GM19238 (cell line): ENCODE measurements at regions not wholly inside any gene's neighbourhood (a gene's known extent, or its start where the extent isn't known, plus 50 kb on each side); places are given as distances from the start of the nearest gene placed in this dataset.

Source experiments
- DNase-seq: peaks from one replicate; pipeline ENCODE4 v3.0.0; 2011; ENCODE audit warnings: low spot score; ENCODE audit not compliant: insufficient read length

GRCh38 chr1:239436286-239436685 is 49.9 kb downstream of the CHRM3 start:
- DNase-seq, result no peak

- no peak for DNase-seq
Observed at GRCh38 chr1:239437822-239438221, 51.5 kb downstream of the CHRM3 start.

- DNase-seq, result no peak
Observed at GRCh38 chr1:239438891-239439290, 52.5 kb downstream of the CHRM3 start.

- no peak for DNase-seq
Observed at GRCh38 chr1:239443361-239443760, 57.0 kb downstream of the CHRM3 start.

GRCh38 chr1:239446611-239447010 is 60.2 kb downstream of the CHRM3 start:
- DNase-seq, result no peak

- DNase-seq, result no peak
Observed at GRCh38 chr1:239448911-239449310, 62.5 kb downstream of the CHRM3 start.

GRCh38 chr1:239455743-239456142 is 69.4 kb downstream of the CHRM3 start:
- DNase-seq, result no peak

- no peak for DNase-seq
Observed at GRCh38 chr1:239456788-239457187, 70.4 kb downstream of the CHRM3 start.

- no peak for DNase-seq
Observed at GRCh38 chr1:239457491-239458143, 71.2 kb downstream of the CHRM3 start.

GRCh38 chr1:239458144-239458500 is 71.8 kb downstream of the CHRM3 start:
- DNase-seq, result no peak

DNA sequence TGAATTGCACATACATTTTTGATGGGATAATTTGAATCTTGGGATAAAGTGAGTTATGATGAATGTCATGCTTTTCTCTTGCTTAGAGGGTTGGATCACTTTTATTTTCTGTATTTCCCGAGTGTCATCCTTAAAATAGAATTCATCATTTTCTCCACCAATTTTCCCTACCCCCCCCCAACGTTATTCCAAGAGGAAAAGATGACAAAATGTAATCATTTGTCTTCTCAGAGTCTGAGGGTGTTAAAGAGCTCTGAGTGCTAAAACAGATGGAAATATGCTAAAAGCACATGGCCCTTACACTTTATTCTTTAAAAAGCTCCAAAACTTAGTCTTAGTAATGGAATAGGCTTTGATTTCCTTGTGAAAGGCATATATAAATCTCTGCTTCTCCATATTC is 81.4 kb downstream of the CHRM3 start:
- DNase-seq, result no peak

GRCh38 chr1:239478069-239478468 is 91.7 kb downstream of the CHRM3 start:
- no peak for DNase-seq

GRCh38 chr1:239483391-239483790 is 97.0 kb downstream of the CHRM3 start:
- DNase-seq, result no peak

DNA sequence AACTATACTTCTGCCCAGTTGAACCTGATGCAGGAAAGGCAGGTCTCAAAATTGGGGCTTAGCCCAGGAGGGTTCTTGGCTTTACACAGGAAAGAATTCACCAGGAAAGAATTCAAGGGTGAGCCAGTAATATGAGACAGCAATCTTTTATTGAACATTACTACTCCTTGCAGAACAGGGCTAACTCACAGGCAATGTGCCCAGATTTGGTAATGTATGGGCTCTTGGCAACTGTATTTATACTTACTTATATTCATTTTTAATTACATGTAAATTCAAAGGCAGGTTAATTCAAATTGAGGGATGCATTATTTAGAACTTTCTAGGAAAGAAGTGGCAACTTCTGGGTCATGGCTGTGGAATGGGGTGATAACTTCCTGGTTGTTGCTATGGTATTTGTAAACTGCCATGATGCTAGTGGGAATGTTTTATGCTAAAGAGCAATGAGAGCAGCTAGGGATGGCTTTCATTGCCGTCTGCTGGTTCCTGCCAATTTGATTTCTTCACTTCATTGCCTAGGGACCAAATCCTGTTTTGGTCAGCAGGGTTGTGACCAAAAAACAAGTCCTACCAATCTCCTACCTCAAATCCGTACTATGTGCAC is 107.5 kb downstream of the CHRM3 start:
- no peak for DNase-seq

GRCh38 chr1:239505094-239505493 is 118.7 kb downstream of the CHRM3 start:
- DNase-seq, result no peak

DNA sequence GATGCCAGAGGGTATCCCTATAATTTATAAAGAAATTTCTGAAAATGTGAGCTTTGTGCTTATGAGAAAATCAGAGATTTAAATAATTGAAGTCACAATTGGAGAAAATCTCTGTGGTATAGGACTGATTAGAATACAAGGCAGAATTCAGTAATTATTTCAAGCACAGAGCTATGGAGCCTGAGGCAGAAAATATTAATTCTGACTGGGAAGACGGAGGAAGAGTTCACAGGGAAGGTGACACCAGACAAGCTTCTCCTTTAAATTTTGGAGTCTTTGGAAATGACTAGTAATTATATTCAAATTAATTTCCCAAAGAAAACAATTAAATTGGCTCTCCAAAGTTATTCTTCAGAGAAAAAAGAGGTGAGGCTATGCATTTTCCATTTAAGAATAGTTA is 121.5 kb downstream of the CHRM3 start:
- no peak for DNase-seq

DNA sequence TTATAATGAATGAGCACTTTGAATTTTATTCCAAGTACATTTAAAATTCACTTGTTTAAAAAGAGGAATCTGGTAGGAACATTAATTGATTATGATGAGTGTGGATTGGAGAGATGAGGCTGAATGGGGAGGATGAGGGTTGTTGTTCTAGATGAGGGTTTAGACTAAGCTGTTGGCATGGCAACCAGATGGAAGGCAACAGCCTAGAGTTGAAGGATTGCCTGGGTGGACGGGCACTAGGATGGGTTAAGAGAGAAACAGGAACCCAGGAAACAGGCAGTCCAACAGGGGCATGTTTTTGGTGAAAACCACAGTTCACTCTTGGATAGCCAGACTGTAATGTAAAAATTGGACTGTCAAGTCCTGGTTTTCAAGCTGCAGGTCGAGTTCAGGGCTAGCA is 125.5 kb downstream of the CHRM3 start:
- no peak for DNase-seq

- DNase-seq, result no peak
Observed at GRCh38 chr1:239516579-239516978, 130.2 kb downstream of the CHRM3 start.

DNA sequence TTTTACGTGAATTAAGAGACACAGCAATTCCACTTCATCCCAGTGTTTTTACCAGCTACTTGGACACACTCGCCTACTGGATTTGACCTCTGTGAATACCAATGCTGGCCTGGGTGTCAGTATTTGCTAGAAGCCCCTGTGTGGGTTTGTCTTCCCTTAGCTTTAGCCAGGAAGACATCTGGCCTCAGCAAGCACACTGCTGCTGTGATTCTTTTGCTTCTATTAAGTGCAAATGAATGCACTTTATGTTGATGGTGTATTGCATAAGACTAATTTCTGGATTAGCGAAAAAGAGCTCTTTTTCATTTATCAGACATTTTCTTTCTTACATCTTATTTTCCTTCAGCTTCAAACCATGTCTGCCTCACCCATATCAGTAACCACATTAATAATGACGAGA is 140.0 kb downstream of the CHRM3 start:
- no peak for DNase-seq

DNA sequence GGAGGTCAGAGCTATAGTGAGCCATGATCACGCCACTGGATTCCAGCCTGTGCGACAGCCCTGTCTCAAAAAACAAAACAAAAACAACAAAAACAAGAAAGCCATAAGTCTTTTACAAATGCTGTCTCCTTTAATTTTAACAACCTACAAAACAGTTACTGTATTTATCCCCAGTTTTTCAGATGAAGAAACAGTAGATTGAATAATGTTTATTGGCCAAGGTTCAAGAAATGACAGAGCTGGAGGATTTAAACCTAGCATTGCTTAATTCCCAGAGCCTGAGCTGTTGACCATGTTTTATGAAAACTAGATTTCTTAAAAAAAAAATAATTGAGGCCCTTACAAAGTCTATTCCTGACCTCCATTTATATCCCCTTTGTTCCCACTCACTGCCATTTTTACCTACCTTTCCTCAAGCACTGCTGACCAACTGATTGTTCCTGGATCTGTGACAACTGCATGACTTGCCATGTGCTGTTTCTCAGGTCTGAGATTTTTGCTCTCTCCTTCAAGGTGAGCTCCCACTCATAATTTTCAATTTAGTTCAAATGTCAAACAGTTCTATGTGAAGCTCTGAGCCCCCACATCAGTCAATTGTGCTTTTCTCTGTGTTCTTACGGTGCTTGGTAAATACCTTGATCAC is 140.8 kb downstream of the CHRM3 start:
- no peak for DNase-seq

- no peak for DNase-seq
Observed at GRCh38 chr1:239536165-239536849, 149.9 kb downstream of the CHRM3 start.

DNA sequence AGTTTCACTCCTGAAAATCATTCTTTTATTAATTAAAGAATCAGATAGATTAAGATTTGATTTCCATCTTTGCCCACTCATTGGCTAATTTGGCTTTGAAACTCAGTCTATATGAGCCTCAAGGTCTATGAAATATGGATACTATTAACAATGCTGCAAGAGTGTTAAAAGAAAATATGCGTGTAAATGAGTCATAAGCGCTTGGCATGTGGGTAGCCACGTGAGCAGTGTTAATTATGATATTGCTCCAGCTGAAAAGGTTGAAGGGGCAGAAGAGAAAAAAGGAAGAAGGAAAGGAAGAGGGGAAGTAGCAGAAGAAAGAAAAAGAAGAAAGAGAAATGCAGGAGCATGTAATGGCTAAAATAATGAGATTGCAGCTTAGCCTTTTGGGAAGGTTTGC is 151.4 kb downstream of the CHRM3 start:
- no peak for DNase-seq
